GM19328 (cell line): ENCODE measurements at regions not wholly inside any gene's neighbourhood (a gene's known extent, or its start where the extent isn't known, plus 50 kb on each side); places are given as distances from the start of the nearest gene placed in this dataset.
"Not testable (repeated sequence)": the region's sequence is repeated elsewhere in the genome, so short reads cannot be mapped to it uniquely, and the experiment has no call there.

ENCODE experiments used
- ATAC-seq: cut with Tn5 transposase; IDR thresholded peaks from one replicate; pipeline ENCODE4 v1.9.1; 2021; ENCODE audit warnings: mild to moderate bottlenecking, moderate library complexity; ENCODE audit not compliant: unreplicated experiment

GRCh38 chr14:53378142-53378541, 225.0 kb upstream of the DDHD1 start:
- ATAC-seq: no peak

GRCh38 chr14:53376064-53376463, 222.9 kb upstream of the DDHD1 start:
- ATAC-seq: no peak

- no peak for ATAC-seq
These were observed 222.5 kb upstream of the DDHD1 start for GRCh38 chr14:53375599-53375998.

- no peak for ATAC-seq
These were observed 215.6 kb upstream of the DDHD1 start for GRCh38 chr14:53368711-53369201.

GRCh38 chr14:53368066-53368465, 214.9 kb upstream of the DDHD1 start:
- no peak for ATAC-seq

GRCh38 chr14:53367644-53368026, 214.5 kb upstream of the DDHD1 start:
- ATAC-seq: no peak

- ATAC-seq: no peak
These were observed 212.5 kb upstream of the DDHD1 start for GRCh38 chr14:53365486-53366130.

GRCh38 chr14:53362916-53363315, 209.8 kb upstream of the DDHD1 start:
- ATAC-seq: not testable (repeated sequence)

- no peak for ATAC-seq
These were observed 207.7 kb upstream of the DDHD1 start for GRCh38 chr14:53360829-53361228.

- no peak for ATAC-seq
These were observed 205.0 kb upstream of the DDHD1 start for GRCh38 chr14:53358166-53358565.

GRCh38 chr14:53356361-53357150, 203.4 kb upstream of the DDHD1 start:
- ATAC-seq: no peak

- no peak for ATAC-seq
These were observed 202.5 kb upstream of the DDHD1 start for GRCh38 chr14:53355581-53356112.

GRCh38 chr14:53354336-53354735, 201.2 kb upstream of the DDHD1 start:
- ATAC-seq: no peak

GRCh38 chr14:53350866-53351265, 197.7 kb upstream of the DDHD1 start:
- ATAC-seq: no peak

- ATAC-seq: no peak
These were observed 197.3 kb upstream of the DDHD1 start for GRCh38 chr14:53350429-53350828.

GRCh38 chr14:53346988-53347387, 193.9 kb upstream of the DDHD1 start:
- ATAC-seq: no peak

GRCh38 chr14:53341324-53341723, 188.2 kb upstream of the DDHD1 start:
- ATAC-seq: no peak

GRCh38 chr14:53338192-53338591, 185.1 kb upstream of the DDHD1 start:
- ATAC-seq: no peak

- ATAC-seq: no peak
These were observed 183.6 kb upstream of the DDHD1 start for GRCh38 chr14:53336729-53337128.

GRCh38 chr14:53333809-53334208, 180.7 kb upstream of the DDHD1 start:
- no peak for ATAC-seq

- ATAC-seq: no peak
These were observed 178.8 kb upstream of the DDHD1 start for GRCh38 chr14:53331921-53332320.

GRCh38 chr14:53331247-53331646, 178.1 kb upstream of the DDHD1 start:
- ATAC-seq: no peak
